ENCODE measurements at regions not wholly inside any gene's neighbourhood (a gene's known extent, or its start where the extent isn't known, plus 50 kb on each side); places are given as distances from the start of the nearest gene placed in this dataset.

- no peak for TF ChIP-seq EZH2 (IDR thresholded peaks at IDR 0.05; ENCODE audit: borderline replicate concordance, low read depth, low read length, severe bottlenecking)
- no peak for TF ChIP-seq CTCF (IDR thresholded peaks at IDR 0.05; ENCODE audit: borderline replicate concordance, extremely low read depth, low read length, poor library complexity, severe bottlenecking)
These were observed 117.5 kb upstream of the UNC5B start for GRCh38 chr10:71094712-71095390.
